Activated gamma-delta T cell treated with Interleukin-2 at 50 U/mL for 16 hours (primary cell): ENCODE measurements at regions not wholly inside any gene's neighbourhood (a gene's known extent, or its start where the extent isn't known, plus 50 kb on each side); places are given as distances from the start of the nearest gene placed in this dataset.
"Not testable (repeated sequence)": the region's sequence is repeated elsewhere in the genome, so short reads cannot be mapped to it uniquely, and the experiment has no call there.

Source experiments
- DNase-seq: peaks from one replicate; pipeline ENCODE4 v3.0.0-alpha.2; 2020

DNA sequence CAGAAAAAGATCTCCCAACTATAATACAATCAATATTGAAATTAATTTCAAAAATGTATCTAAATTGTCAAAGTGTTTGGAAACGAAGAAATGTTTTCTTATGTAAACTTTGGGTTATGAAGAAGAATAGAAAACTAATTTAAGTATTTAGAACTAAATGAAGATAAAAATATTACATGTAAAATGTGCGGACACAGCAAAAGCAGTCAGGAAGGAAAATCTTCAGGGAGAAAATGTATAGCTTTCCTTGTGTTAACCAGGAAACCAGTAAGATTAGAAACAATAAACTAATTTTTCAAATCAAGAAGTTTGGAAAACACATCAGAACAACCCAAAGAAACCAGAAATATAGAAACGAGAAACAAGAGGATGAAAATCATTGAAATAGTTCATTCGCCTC, 466.5 kb downstream of the BRD1 start:
- DNase-seq, result no peak

DNA sequence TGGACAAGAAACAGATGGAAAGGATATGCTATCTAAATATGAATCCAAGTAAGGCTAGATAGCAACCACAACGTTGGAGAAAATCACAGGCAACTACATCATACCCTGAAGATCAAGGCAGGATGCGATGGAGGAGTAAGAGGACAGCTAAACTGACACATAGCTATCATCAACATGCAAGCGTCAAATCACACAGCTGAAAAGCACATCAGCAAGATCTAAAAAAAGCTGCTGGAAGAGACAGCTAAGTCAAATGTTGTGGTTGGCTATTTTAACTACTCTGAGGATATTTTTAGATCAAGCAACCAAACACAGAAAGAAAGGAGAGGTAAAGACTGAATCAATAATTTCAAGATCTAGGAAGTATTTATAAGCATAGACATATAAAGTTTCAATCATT, 466.9 kb downstream of the BRD1 start:
- no peak for DNase-seq

- no peak for DNase-seq
Measured at GRCh38 chr22:49359076-49359475, 468.6 kb downstream of the BRD1 start.

DNA sequence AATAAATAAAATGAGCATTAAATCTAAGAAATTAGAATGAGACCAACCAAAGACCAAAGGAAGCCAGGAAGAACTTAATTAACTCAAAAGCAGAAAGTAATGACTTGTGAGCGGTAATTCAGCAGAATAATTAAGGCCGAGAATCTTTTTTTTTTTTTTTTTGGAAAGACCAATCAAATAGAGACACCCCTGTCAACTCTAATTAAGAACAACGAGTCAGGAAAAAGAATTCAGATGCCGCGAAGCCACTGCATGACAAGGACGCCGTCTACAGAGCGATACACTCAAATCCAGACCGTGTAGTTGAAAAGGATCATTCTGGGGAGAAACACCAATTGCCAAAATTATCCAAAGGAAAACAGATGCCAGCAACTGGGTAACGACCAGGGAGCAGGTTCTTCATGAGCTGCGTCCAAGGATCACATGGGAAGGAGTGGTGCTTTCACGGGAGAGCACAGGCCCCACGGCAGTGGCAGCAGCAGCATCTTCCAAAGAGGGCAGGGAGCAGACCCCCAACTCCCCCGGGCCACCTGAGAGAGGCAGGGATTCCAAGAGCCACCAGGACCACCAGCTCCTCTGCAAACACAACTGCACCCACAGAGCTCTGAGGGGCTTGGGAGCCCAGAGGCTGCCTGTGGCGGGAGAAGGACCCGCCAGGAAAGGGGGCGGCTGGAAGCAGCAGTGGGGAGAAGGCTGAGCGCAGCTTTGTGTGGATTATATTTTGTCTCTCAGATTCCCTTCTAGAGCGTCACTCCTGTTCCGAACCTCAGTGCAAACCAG, 469.8 kb downstream of the BRD1 start:
- DNase-seq, result no peak

DNA sequence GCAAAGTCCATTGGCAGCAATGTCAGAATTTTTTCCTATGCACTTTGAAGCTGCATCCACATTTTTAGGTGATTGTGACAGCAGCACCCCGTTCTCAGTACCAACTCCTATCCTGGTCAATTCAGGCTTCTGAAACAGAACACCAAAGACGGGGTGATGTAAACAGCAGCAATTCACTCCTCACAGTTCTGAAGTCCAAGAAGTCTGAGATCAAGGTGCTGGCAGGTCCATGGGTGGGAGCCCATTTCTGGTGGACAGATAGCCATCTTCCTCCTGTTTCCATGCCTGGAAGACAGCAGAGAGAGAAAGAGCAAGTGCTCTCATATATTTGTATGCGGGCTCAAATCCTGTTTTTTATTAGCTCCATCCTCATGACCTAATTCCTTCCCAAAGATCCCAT, 471.2 kb downstream of the BRD1 start:
- no peak for DNase-seq

- no peak for DNase-seq
Measured at GRCh38 chr22:49355211-49355920, 472.3 kb downstream of the BRD1 start.

DNA sequence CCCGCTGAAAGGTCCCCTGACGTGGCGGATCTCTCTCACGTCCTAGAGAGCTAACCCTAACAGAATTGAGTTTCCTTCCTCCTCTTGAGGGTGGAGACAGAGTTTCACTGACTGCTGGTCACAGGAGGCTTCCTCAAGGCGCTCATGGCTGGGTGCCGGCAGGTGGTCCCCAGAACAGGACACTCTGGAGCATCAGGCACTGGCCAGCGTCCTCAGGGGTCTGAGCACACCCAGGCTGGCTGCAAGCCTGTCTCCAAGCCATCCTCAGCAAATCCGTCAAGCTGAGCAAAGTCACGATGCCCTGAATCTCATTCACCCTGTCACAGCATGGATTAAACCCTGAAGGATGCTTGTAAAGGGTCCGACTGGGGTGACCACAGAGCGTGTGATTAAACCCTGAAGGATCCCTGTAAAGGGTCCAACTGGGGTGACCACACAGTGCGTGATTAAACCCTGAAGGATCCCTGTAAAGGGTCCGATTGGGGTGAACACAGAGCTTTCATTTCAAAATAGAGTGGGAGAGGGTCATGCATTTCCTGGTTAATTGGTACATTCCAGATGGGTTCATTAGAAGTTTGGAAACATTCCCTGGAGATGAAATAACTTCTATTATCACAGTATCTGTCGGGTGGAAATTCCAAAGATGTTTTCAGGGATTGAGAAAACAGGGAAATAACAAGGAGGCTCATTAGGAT, 473.0 kb downstream of the BRD1 start:
- DNase-seq, result no peak

GRCh38 chr22:49353235-49353634, 474.4 kb downstream of the BRD1 start:
- DNase-seq, result no peak

GRCh38 chr22:49352361-49353169, 475.1 kb downstream of the BRD1 start:
- no peak for DNase-seq

GRCh38 chr22:49351761-49352227, 475.9 kb downstream of the BRD1 start:
- DNase-seq, result no peak

- no peak for DNase-seq
Measured at GRCh38 chr22:49350441-49351121, 477.1 kb downstream of the BRD1 start.

- no peak for DNase-seq
Measured at GRCh38 chr22:49349841-49350381, 477.8 kb downstream of the BRD1 start.

- DNase-seq, result no peak
Measured at GRCh38 chr22:49349181-49349835, 478.4 kb downstream of the BRD1 start.

DNA sequence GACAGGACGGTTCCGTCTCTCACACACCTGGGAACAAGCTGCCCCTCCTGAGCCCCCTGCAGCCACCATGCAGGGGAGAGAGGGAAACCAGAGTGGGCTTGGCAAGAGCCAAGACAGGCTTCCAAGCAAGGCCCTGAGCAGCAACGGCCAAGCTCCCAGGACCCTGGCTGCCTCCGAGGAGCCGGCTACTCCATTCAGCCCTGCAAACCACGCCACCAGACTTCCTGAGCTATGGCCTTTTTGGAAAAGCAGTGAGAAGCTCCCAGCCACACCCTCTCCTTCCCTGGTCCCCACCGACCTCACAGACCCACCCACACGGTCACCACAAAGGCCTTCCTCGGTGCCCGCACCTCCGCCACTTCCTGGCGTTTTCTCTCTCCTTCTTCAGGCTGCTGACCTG, 479.0 kb downstream of the BRD1 start:
- no peak for DNase-seq

- DNase-seq, result no peak
Measured at GRCh38 chr22:49347376-49347775, 480.3 kb downstream of the BRD1 start.

DNA sequence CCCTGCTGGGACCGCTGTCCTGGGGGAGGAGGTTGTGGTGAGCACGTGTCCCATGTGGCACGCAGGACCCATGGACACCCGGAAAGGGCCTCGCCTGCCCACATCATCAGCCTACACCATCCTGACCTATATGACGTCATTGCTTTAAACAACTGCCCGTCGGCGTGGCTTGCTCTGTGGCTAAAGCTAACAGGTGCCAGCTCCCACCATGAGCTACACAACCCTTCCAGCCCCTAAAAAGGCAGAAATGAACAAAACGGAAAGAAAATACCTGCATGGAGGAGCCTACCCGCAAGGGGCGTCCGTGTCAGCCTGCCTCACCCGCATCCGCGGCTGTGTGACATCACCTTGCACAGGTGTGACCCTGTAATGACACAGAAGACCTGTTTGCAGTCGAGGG, 481.8 kb downstream of the BRD1 start:
- DNase-seq, result no peak

DNA sequence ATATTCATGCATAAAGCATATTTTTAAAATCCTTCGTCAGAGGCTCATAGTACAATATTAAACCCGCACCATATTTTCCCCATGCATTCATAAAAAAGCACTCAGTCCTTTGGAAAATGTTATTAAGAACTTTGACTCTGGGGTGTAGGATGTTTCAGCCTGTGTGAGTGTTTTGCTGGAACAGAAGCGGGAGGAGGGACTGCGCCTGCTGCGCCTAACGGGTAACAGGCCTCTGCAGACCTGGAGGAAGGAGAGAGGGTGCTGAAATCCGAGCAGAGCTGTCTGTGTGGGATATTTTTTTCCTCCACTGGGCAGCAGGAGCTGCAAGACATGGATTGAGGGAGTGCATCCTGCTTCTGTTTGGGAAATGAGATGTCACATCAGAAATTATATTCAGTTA, 483.0 kb downstream of the BRD1 start:
- DNase-seq, result no peak

GRCh38 chr22:49344161-49344560, 483.5 kb downstream of the BRD1 start:
- DNase-seq, result no peak

DNA sequence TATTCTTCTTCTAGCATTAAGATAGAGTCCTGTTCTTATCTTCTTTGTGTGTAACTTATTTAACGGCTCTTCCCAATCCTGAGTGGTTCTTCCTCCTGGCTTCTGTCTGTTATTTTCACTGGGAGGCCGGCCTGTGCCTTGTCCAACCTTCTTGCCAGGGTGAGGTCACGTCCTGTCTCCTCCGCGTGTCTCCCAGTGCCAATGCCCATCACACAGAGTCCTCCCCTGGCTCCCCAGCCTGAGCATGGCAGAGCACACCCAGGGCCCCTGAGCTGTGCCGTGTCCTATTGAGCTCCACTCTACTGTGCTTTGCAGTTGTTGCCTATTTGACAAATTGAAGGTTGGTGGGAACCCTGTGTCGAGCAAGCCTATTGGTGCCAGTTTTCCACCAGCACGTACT, 487.3 kb downstream of the BRD1 start:
- DNase-seq, result no peak

DNA sequence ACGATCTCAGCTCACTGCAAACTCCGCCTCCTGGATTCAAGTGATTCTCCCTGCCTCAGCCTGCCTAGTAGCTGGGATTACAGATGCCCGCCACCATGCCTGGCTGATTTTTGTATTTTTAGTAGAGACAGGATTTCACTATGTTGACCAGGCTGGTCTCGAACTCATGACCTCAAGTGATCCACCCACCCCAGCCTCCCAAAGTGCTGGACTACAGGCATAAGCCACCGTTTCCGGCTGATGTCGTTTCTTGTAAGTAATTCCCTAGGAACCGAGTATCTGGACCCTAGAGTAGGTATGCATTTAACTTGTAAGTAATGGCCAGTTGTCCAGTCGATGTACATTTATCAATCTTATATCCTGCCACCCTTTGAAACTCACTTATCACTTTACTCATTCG, 491.2 kb downstream of the BRD1 start:
- not testable (repeated sequence) for DNase-seq

GRCh38 chr22:49334976-49335375, 492.7 kb downstream of the BRD1 start:
- DNase-seq, result no peak

GRCh38 chr22:49334449-49334789, 493.3 kb downstream of the BRD1 start:
- DNase-seq, result no peak
